Spleen (tissue), 11 donors: ENCODE measurements at regions not wholly inside any gene's neighbourhood (a gene's known extent, or its start where the extent isn't known, plus 50 kb on each side); places are given as distances from the start of the nearest gene placed in this dataset.

ENCODE experiments used
- DNase-seq: peaks from one replicate; pipeline ENCODE4 v3.0.0-alpha.2; 2020
- H3K27ac ChIP-seq, 8 donors: fragments of 200-600 bp; sonication (generic) in 7 of 8; 1 replicate in 4 of 8; 2 replicates in 4 of 8; pipeline versions ENCODE4 v1.5.0 to v1.8.0; 2016 to 2021; ENCODE audit warnings: inconsistent platforms in 4 of 8, mild to moderate bottlenecking in 4 of 8, moderate library complexity in 1 of 8
- H3K27me3 ChIP-seq, 7 donors: fragments of 200-600 bp; sonication (generic) in 6 of 7; replicated peaks in 1 of 7; 1 replicate in 4 of 7; 2 replicates in 3 of 7; pipeline versions ENCODE4 v1.5.0 to v1.8.0; 2016 to 2021; ENCODE audit warnings: inconsistent platforms in 3 of 7, mild to moderate bottlenecking in 1 of 7
- H3K36me3 ChIP-seq, 6 donors: fragments of 200-600 bp; sonication (generic) in 5 of 6; 1 replicate in 4 of 6; 2 replicates in 2 of 6; pipeline versions ENCODE4 v1.5.0 to v1.8.0; 2016 to 2021; ENCODE audit warnings: inconsistent platforms in 2 of 6
- H3K4me1 ChIP-seq, 6 donors: fragments of 200-600 bp; sonication (generic) in 5 of 6; 1 replicate in 3 of 6; 2 replicates in 3 of 6; pipeline versions ENCODE4 v1.5.0 to v1.8.0; 2016 to 2021; ENCODE audit warnings: inconsistent platforms in 3 of 6
- H3K4me3 ChIP-seq, 8 donors: fragments of 200-600 bp; sonication (generic) in 7 of 8; 1 replicate in 4 of 8; 2 replicates in 4 of 8; pipeline versions ENCODE4 v1.5.0 to v1.8.0; 2016 to 2021; ENCODE audit warnings: inconsistent platforms in 4 of 8, mild to moderate bottlenecking in 4 of 8, moderate library complexity in 2 of 8
- H3K9me3 ChIP-seq, 8 donors: fragments of 200-600 bp; sonication (generic) in 7 of 8; 1 replicate in 4 of 8; 2 replicates in 4 of 8; pipeline versions ENCODE4 v1.5.0 to v1.8.0; 2016 to 2021; ENCODE audit warnings: inconsistent platforms in 4 of 8
- CTCF ChIP-seq, 11 experiments: fragments of 200-600 bp in 7 of 11; fragments of 450-650 bp in 4 of 11; sonication (generic) in 4 of 11; IDR thresholded peaks in 8 of 11; conservative IDR thresholded peaks in 3 of 11; 1 replicate in 7 of 11; 2 replicates in 4 of 11; pipeline versions ENCODE4 v1.4.0 to v1.8.0; 2016 to 2021; ENCODE audit warnings: antibody characterized with exemption in 11 of 11, inconsistent platforms in 4 of 11, mild to moderate bottlenecking in 1 of 11
- POLR2A ChIP-seq, 3 donors: fragments of 450-650 bp; IDR thresholded peaks; one replicate each; pipeline ENCODE4 v1.5.1; 2017; ENCODE audit warnings: antibody characterized with exemption in 3 of 3, mild to moderate bottlenecking in 1 of 3
- POLR2AphosphoS5 ChIP-seq, 3 donors: sonication (generic); formaldehyde crosslinking; IDR thresholded peaks; one replicate each; pipeline ENCODE4 v1.5.1; 2017; ENCODE audit warnings: antibody characterized with exemption in 3 of 3
- WGBS, 5 donors: extraction: QIAGEN DNeasy Blood & Tissue Kit in 3 of 5; methylation state at CpG; one replicate each; pipeline versions ENCODE4 v1.1.5 to v1.1.7; 2013 to 2018; 5-methylcytosine and 5-hydroxymethylcytosine counted together
- intact Hi-C: fragments of 100-400 bp; cut with DNase I; formaldehyde crosslinking; loops from one replicate; pipeline ENCODE4 v1.15.0; 2023; ENCODE audit warnings: low total_unique reads
- donor health status: healthy with polysubstance abuse.
- donor health status: DM: no; HTN: no; CAD: no; lungs with moderate emphysema.
- donor health status: DM: no; HTN: no; CAD: no.
- donor health status: Bipolar disorder and iron deficiency.
- donor health status: healthy.
- donor health status: DM: no; HTN: no; CAD: no.
- donor health status: DM: yes; HTN: yes; CAD: no.

GRCh38 chr5:100434815-100435214 is 100.4 kb upstream of the FAM174A start:
- no peaks in the 10 kb centered on the region for H3K36me3 ChIP-seq
- intact Hi-C loops = no loop called here
- no peaks in the 10 kb centered on the region for H3K9me3 ChIP-seq
- H3K27me3 ChIP-seq = no peaks in the 10 kb centered on the region
- no peaks in the 10 kb centered on the region for H3K4me1 ChIP-seq
- no peak overlapping the region for H3K4me3 ChIP-seq
- TF ChIP-seq CTCF (IDR thresholded peaks at IDR 0.05 in 8 of 11, conservative IDR thresholded peaks at IDR 0.05 in 3 of 11) = no peak
- TF ChIP-seq POLR2AphosphoS5 (IDR thresholded peaks at IDR 0.05) = no peak
- no peak for TF ChIP-seq POLR2A (IDR thresholded peaks at IDR 0.05)
- WGBS, 5 donors = 61 to 75% (median 69%) methylated on average over 4 of the region's 4 CpGs
- no peak for DNase-seq
- no peak overlapping the region for H3K27ac ChIP-seq

- whole genome bisulfite sequencing, 5 donors = 85 to 95% (median 89%) methylated on average over 1 of the region's 1 CpG
- intact Hi-C loops = no loop called here
- no peak for TF ChIP-seq POLR2AphosphoS5 (IDR thresholded peaks at IDR 0.05)
- TF ChIP-seq CTCF (IDR thresholded peaks at IDR 0.05 in 8 of 11, conservative IDR thresholded peaks at IDR 0.05 in 3 of 11) = no peak
Measured at GRCh38 chr5:100432741-100433140, 102.4 kb upstream of the FAM174A start.

GRCh38 chr5:100430268-100431195 is 104.6 kb upstream of the FAM174A start:
- WGBS, 5 donors = 30 to 39% (median 35%) methylated on average over 4 of the region's 4 CpGs
- Histone ChIP-seq H3K36me3 (no peaks in the 10 kb centered on the region), H3K4me3 (no peak overlapping the region), H3K27ac (no peak overlapping the region), H3K27me3 (no peaks in the 10 kb centered on the region), H3K9me3 (peaks cover 0 to 3% (median 2%) of the 10 kb centered on the region in 8 donors), H3K4me1 (no peaks in the 10 kb centered on the region)
- intact Hi-C loops = no loop called here
- DNase-seq = no peak
- TF ChIP-seq CTCF (IDR thresholded peaks at IDR 0.05 in 8 of 11, conservative IDR thresholded peaks at IDR 0.05 in 3 of 11) = peak; percentile 17 to 84 (median 71)
- no peak for TF ChIP-seq POLR2AphosphoS5 (IDR thresholded peaks at IDR 0.05)
- TF ChIP-seq POLR2A (IDR thresholded peaks at IDR 0.05) = no peak

More at GRCh38 chr5:100432741-100433140, 102.4 kb upstream of the FAM174A start:
- H3K9me3 ChIP-seq = no peaks in the 10 kb centered on the region
- no peaks in the 10 kb centered on the region for H3K27me3 ChIP-seq
- H3K36me3 ChIP-seq = no peaks in the 10 kb centered on the region
- H3K4me3 ChIP-seq = no peak overlapping the region
- H3K4me1 ChIP-seq = no peaks in the 10 kb centered on the region
- no peak overlapping the region for H3K27ac ChIP-seq
- no peak for DNase-seq

- Histone ChIP-seq H3K36me3 (no peaks in the 10 kb centered on the region), H3K4me1 (no peaks in the 10 kb centered on the region), H3K27ac (no peak overlapping the region), H3K9me3 (peaks cover 0 to 25% (median 19%) of the 10 kb centered on the region in 8 donors), H3K27me3 (no peaks in the 10 kb centered on the region), H3K4me3 (no peak overlapping the region)
- no peak for DNase-seq
- WGBS, 5 donors = 91 to 97% (median 92%) methylated on average over 4 of the region's 4 CpGs
- intact Hi-C loops = no loop called here
- TF ChIP-seq POLR2A (IDR thresholded peaks at IDR 0.05) = no peak
Measured at GRCh38 chr5:100424787-100425186, 110.4 kb upstream of the FAM174A start.
